T-helper 9 cell (primary cell): ENCODE measurements at regions not wholly inside any gene's neighbourhood (a gene's known extent, or its start where the extent isn't known, plus 50 kb on each side); places are given as distances from the start of the nearest gene placed in this dataset.
"Not testable (repeated sequence)": the region's sequence is repeated elsewhere in the genome, so short reads cannot be mapped to it uniquely, and the experiment has no call there.

Experiments used
- DNase-seq: peaks from one replicate; pipeline ENCODE4 v3.0.0-alpha.2; 2020

DNA sequence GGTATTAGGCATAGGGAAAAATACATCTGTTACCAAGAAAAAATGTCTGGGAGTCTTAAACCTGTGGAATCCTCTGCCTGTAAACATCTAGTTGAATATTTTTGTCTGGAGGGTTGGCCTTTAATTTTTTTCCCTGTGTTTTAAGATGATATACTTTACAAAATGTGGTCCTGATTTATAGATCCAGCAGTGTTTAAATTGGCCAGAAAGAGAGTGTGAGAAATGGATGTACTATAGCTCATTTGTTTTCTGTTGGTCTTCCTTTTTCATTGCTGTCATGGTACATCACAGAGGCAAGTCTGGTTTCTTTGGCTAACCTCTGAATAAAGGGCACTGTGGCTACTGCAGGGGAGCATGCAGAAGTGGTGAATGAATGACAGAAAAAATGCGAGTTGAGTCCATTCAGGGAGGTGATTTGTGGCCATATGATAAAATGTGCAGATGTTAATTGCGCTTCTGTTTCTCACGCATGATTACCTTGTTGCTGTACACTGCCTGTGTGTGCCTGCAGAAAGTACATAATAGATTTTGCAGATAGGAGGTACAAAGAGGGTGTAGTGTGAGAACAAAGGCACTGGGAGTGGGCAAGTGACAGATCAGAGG is 150.0 kb downstream of the NFKBIZ start:
- DNase-seq, result no peak

DNA sequence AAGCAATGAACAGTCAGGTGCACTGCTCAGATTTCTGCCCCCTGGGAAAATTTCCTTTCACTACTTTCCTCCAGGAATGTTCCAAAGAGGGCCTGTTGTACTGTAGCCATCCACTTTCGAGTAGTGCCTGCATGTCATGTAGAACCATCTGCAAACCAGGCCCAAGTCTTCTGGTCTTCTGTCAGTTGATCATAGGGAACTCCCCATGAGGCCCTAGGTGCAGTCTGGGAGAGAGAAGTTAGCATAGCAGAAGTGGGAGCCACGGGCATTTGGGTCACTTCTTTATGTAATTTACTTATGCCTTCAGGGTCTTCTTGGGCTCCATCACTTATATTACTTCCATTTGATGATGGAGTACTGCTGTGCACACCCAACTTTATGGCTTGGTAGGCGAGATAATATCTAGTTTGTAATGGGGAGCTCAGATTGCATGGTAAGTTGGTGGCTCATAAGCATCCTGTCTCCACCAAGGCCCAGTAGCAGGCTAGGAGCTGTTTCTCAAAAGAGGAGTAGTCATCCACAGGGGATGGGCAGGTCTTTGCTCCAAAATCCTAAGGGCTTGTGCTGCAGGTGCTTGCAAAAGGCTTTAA is 151.4 kb downstream of the NFKBIZ start:
- DNase-seq, result no peak

DNA sequence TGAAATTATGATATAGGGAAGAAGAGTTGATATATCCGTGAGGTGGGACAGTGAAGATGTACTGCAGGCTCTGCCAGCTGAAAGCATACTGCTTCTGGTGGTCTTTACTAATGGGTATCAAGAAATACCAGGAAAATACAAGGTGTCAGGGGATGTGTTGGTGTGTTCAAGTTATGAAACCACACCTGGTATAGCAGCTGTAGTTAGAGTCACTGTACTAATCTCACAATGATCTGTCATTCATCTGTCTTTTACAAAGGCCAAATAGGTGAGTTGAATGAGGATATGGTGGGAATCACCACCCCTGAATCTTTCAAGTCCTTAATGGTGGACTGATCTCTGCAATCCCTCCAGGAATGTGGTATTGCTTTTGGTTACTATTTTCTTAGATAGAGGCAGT is 152.7 kb downstream of the NFKBIZ start:
- DNase-seq, result no peak

DNA sequence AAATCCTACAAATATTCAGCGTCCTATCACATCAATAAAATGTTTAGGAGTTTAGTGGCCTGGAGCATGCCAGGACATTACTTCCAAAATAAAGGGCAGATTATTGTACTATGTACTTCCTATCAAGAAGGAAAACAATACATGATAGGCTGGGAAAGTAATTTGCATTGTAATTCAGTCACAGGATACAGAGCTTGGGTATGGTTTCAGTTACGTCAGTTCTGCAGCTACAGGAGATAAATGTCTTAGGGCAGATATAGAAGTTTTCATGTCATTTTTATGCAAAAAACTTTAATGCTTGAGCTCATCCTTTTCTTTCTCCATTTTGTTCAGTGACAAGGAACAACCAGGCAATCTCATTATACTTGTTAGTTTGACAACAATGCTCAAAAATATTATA is 155.2 kb downstream of the NFKBIZ start:
- no peak for DNase-seq

DNA sequence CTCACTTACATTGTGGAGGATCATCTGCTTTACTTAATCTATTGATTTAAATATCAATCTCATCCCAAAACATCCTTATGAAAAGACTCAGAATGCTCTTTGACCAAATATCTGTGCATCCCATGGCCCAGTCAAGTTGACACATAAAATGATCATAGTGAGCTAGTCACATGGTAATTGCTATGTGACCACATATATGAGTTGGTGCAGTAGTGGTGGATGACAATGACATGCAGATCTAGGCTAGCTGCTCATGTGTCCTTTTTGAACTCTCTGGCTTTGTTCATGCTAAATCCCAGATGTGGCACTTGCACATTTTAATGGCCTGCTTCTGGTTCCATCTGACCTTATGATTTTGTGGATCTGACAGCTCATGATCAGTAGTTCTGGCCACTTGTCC is 156.2 kb downstream of the NFKBIZ start:
- no peak for DNase-seq

DNA sequence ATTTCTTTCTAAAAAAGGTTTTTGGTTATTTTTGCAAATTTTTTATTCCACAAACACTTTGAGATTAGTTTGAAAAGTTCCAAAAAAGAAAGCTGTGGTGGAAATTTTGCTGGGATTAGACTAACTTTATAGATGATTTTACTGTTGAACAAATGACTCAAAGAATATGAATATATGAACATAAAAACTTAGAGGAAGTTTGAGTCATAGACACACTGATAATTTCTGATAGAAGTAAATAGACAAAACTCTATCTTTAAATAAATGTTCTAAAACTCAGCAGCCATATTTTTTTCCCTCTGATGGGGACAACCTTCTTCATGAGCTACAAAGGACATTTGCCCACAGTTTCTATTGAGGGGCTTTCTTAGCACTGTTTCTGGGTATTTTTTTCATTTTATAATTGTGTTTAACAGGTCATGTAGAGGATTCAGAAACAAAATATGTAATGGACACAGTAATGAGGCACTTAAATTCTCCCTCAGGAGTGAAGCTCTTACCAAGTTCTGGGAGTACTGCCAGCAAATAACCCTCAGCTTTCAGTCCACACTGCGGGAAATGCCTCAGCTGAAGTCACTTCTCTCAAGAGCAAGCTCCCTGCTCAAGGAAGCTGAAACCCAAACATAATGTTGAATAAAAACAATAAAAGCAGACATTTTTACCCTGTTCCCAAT is 157.6 kb downstream of the NFKBIZ start:
- DNase-seq, result no peak

DNA sequence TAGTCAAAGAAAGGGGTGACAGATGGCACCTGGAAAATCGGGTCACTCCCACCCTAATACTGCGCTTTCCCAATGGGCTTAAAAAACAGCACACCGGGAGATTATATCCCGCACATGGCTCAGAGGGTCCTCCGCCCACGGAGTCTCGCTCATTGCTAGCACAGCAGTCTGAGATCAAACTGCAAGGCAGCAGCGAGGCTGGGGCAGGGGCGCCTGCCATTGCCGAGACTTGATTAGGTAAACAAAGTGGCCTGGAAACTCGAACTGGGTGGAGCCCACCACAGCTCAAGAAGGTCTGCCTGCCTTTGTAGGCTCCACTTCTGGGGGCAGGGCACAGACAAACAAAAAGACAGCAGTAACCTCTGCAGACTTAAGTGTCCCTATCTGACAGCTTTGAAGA is 159.1 kb downstream of the NFKBIZ start:
- DNase-seq, result not testable (repeated sequence)

DNA sequence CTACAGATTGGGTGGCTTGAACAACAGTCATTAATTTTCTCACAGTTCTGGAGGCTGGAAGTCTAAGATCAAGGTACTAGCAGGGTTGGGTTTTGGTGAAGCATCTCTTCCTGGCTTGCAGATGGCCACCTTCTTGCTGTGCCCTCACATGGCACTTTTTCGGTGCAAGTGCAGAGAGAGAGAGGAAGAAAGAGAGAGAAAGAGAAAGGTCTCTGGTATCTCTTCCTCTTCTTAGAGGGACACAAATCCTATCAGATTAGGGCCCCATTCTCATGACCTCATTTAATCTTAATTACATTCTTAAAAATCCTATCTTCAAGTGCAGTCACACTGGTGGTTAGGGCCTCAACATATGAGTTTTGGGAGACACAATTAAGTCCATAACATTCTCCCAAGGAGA is 167.1 kb downstream of the NFKBIZ start:
- no peak for DNase-seq

DNA sequence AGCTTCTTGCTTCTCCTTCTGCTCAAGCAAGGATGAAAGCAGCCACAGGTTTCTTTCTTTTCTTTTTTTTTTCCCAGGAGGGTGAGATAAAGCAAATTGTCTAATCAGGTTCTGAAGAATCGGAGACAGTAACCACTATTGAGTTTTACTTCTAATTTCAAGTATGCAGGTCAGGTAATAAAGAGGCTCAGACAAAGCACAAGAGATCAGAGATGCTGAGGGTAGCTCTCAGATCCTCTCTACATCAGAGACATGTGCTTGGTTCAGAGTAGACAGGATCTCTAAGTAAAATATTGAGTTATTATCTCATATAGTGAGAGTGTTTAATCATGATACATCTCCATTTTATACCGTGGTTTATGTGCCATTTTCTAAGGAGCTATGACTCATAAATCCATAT is 168.5 kb downstream of the NFKBIZ start:
- no peak for DNase-seq

DNA sequence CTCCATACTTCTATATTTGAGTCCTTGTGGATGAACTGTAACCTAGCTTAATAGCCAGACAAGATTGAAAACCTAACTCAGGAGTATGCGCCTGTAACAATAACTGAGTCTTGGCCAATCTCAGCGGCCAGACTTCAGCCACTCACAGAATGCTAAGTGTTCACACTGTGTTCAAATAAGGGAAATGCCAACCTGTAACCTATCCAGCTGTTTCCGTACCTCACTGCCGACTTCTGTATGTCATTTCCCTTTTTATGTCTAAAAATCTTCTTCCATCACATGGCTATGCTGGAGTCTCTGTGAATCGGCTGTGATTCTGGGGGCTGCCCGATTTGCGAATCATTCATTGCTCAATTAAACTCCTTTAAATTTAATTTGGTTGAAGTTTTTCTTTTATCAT is 169.2 kb downstream of the NFKBIZ start:
- no peak for DNase-seq

DNA sequence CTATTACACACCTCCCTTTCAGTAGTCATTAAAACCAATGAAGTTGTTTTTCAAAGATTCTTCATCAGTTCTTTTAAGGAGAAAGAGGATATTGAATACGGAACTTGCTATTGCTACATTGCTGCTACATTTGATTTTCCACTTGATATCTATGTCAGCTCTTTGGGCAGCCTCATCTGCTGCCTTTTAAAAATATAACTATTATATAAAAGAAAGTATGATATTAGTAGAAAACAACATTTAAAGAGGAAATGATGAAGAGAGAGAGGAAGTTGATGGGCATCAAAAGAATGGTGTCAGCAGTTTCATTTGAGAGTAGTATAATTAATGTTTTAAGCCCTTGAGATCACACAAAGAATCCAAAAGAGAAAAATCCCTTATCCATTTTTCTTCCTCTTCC is 171.4 kb downstream of the NFKBIZ start:
- no peak for DNase-seq

DNA sequence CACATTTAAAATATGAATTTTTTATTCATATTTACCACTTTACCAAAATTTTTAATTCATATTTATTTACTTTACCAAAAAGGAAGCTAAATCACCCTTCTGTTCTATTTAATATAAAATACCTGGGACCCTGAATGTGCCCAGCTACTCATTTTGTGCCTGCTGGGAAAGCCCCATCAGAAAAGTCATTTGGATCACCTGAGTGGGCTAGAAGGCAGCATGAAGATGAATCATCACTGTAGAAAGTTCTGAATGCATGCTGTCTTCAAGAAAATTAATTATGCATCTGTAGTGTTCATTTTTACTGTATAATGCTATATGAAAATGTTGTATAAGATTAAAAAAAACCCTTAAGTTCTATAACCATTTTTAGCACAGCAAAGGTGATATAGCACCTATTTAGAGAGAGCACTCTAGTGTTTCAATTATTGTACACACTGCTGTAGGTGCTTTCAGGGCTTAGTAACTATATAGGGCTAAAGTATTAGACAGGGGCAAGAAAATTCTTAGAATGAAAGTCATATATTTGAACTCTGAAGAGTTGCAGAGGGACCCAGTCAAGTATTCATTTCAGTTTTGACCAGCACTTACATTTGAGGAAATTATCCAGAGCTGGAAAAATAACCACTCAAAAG is 175.1 kb downstream of the NFKBIZ start:
- DNase-seq, result no peak

DNA sequence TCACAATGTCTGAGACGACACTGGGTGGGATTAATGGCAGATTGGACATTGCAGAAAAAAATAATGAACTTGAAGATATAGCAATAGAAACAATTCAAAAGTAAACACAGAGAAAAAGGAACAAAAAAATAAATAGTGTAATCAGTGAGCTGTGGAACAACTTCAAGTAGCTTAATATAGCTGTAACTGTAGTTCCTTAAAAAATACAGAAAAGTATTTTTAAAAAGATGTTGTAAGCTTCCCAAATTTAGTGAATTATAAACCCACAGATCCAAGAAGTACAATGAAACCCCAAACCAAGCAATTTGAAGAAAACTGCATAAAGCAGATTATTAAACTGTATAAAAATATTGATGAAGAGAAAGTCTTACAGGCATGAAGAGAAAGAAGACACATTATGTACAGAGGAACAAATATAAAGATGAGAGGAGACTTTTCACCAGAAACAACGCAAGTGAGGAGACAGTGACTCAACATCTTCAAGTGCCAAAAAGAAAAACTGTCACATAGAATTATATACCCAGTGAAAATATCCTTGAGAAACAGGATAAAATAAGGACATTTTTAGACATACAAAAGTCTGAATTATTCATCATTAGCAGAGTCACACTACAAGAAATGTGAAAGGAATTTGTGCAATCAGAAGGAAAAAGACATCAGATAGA is 176.4 kb downstream of the NFKBIZ start:
- DNase-seq, result no peak

DNA sequence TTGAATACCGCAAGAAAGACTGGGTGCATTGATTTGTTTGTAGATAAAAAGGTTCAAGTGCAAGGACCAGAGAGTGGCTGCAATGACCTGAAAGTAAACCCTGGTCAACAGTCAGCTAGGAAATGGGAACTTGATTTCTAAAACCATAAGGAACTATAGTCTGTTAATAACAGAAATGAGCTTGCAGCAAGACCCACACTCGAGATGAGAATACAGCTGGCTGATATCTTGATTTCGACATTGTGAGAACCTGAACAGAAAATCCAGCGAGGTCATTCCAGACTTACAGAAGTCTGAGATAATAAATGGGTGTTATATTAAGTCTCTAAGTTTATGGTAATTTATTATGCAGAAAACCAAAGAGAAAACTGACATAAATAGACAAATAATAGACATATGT is 177.3 kb downstream of the NFKBIZ start:
- DNase-seq, result no peak

DNA sequence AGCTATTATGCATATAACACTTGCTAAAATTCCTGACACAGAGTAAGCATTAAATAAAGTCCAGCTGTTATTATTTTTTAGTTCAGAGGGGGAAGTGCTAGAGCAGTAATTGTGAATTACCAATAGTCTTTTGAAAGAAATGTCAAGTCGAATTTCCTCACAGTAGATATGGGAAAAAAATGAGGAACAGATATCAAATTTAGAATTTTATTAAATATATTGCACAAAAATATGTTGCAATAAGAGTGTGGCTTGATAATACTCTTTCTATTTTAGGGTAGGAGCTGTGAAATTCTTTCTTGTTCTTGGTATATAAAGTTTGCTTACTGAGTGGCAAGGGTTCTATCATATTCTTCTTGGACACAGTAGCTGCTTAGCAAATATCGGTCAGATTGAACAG is 181.3 kb downstream of the NFKBIZ start:
- DNase-seq, result no peak

DNA sequence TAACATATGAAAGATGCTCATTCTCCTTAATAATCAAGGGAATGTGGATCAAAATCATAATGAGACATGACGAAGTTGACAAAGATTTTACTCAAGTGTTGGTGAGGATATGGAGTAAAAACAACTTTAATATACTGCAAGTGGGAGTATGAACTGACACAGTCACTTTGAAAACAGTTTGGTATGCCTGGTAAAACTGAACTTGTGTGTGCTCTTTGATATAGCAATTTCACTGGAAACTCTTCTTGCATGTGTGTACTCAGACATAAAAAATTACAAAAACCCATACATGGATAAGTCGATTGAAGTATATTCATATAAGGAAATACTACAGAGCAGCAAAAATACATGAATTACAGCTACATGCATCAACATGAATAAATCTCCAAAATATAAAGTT is 182.5 kb downstream of the NFKBIZ start:
- DNase-seq, result no peak

DNA sequence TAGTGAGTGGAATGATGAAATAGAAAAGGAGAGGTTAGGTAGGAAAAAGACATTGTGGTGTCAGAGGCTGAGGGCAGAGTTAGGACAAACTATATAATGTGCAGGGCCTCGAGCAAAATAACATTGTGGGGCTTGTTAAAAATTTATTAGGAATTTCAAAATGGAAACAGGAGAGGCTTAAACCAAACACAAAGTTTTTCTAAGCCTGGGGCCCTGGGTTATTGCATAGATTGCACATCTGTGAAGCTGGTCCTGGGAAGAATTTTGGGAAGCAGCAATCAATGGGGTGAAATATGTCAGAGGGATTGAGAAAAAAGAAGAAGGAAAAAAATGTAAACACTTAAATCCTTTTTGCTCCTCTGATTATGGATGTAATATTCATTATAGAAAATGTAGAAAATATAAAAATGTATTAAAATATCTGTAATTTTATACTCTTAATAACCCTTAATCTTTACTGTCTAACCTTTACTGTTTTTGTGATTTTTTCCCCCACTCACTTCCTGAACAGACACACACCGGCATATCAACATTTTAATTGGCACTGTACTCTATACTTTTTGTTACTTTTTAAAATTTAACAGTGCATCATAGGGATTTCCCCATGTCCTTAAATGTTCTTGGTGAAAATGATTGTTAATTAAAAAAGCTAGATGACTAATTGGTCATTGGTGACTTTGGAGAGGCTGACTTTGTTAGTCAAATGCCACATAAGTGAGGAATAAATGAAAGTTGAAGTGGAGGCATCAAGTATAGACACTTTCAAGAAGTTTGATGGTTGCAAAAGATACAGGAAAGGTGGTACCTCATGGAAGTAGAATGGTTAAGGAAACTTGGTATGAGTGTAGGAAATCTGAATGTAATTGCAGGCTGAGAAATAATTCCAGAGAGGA is 183.4 kb downstream of the NFKBIZ start:
- DNase-seq, result no peak

DNA sequence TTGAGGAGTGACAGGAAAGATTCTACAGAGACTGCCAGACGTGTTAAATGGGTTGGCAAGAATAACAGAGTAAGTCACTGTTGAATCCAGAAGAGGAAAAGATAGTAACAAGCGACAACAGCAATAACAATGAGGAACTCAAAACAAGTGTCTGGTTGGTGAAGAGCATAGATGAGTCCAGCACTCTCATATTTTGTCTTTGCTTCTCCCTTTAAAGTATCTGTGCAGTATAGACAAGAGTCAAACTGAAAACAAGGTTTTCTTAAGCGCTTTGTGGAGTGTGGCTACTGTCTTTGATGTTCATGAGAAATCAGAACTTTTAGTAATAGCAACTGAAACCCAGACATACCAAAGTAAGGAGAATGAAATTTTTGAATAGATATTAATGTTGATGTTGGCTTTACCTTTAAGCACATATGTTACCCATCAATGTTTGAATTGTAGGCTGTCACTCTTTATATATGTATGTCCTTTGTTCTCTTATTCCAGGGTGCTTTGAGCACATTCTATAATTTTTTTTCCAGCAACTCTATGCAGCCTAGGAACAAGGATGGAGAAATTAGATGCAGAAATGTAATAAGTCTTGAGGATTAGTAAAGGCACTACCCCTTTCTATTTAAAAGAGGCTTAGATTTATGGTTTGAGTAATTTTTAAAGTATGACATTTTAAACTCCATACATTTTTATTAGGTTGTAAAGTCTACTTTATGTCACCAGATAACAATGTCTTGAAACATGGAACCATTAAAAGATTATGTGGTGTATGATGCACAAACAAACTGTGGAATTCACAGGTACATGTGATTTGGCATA is 185.5 kb downstream of the NFKBIZ start:
- DNase-seq, result no peak

DNA sequence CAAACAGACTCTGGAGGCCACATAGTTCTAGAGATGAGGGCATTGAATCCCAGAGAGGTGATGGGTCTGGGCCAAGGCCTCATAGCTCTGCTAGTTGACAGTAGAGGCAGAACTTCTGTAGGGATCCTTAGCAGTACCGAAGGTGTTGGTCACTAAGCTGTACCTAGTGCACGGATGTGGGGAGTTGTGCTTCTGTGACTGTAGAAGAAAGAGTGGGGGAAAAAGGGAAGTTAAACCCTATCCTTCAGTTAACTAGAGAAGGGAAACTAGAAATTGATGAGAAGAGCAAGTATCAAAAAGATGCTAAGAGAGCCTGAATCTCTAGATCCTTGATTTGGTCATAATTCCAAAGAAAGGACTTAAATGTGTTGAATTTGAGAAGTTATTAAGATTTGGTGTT is 186.7 kb downstream of the NFKBIZ start:
- no peak for DNase-seq

DNA sequence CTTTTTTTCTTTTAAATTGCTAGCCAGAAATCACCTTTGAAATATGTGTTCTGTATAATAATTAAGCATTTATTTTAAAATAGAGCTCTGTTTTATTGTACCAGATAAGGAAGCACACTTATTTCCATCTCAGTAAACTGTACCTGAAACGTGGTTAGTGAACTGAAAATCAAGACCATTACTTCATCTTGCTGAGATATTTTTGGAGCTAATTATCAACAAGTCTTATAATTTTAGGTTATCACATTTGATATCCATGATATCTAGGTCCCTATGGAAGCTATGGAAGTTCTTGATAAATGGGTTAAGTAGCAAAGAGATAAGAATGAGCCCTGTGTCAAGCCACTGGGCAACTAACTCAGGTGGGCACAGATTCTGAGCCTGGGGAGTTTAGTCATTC is 187.2 kb downstream of the NFKBIZ start:
- DNase-seq, result no peak

DNA sequence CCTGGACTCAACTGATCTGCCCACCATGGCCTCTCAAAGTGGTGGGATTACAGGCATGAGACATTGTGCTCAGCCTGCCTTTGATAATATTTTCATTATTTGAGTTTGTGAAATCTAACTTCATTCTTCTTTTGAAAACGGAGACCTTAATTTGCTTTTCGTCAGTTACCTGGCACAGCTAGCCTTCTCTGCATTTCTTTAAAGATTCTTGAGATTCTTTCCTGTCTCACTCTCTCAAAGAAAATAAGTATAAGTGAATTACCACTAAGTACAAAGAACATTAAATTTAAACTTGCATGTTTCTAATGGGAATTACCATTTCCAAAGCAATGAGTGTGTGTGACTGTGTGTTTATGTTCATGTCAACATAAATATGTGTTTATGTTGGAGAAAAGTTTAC is 187.9 kb downstream of the NFKBIZ start:
- no peak for DNase-seq

DNA sequence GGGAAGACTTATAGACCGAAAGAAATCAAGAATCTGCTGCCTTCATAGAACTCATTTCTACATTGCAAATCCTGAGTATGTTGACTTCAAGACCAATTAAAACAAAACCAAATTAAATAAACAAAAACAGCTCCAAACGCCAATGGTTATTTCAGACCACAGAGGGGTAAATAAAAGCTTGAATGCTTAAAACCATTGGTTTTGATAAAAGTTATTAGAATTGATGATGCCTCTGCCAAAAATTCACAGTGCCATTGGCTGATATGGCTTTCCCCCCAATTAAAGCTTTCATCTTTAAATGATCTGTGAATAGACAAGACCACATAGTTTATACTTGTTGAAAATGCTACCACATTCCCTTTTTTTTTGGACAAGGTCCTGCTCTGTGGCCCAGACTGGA is 188.5 kb downstream of the NFKBIZ start:
- DNase-seq, result no peak
